ENCODE measurements at regions not wholly inside any gene's neighbourhood (a gene's known extent, or its start where the extent isn't known, plus 50 kb on each side); places are given as distances from the start of the nearest gene placed in this dataset.
"Not testable (repeated sequence)": the region's sequence is repeated elsewhere in the genome, so short reads cannot be mapped to it uniquely, and the experiment has no call there.

- Histone ChIP-seq H3K4me3 (ENCODE audit: low read depth in 1 of 2, low read length in 2 of 2) (no peak overlapping the region), H3K36me3 (ENCODE audit: control insufficient read depth in 1 of 2, insufficient read depth in 2 of 2, low read length in 2 of 2) (no peaks in the 10 kb centered on the region), H3K9me3 (ENCODE audit: control insufficient read depth in 1 of 2, low read length in 2 of 2) (no peaks in the 10 kb centered on the region), H3K27ac (ENCODE audit: low read length) (no peak overlapping the region), H3K27me3 (ENCODE audit: low read depth, low read length) (no peaks in the 10 kb centered on the region), H3K4me1 (ENCODE audit: control insufficient read depth in 1 of 2, insufficient read depth in 2 of 2, low read length in 2 of 2) (no peaks in the 10 kb centered on the region)
Observed at GRCh38 chr14:106513302-106513701, 986.9 kb downstream of the TMEM121 start.

GRCh38 chr14:106518054-106518943 is 991.9 kb downstream of the TMEM121 start:
- H3K27ac ChIP-seq (ENCODE audit: low read length) = no peak overlapping the region
- H3K4me1 ChIP-seq (ENCODE audit: control insufficient read depth in 1 of 2, insufficient read depth in 2 of 2, low read length in 2 of 2) = no peaks in the 10 kb centered on the region
- H3K9me3 ChIP-seq (ENCODE audit: control insufficient read depth in 1 of 2, low read length in 2 of 2) = no peaks in the 10 kb centered on the region
- H3K27me3 ChIP-seq (ENCODE audit: low read depth, low read length) = no peaks in the 10 kb centered on the region
- H3K36me3 ChIP-seq (ENCODE audit: control insufficient read depth in 1 of 2, insufficient read depth in 2 of 2, low read length in 2 of 2) = no peaks in the 10 kb centered on the region
- H3K4me3 ChIP-seq (ENCODE audit: low read depth in 1 of 2, low read length in 2 of 2) = no peak overlapping the region

- not testable (repeated sequence) for H3K36me3 ChIP-seq (ENCODE audit: control insufficient read depth in 1 of 2, insufficient read depth in 2 of 2, low read length in 2 of 2); H3K27me3 ChIP-seq (ENCODE audit: low read depth, low read length)
Observed at GRCh38 chr14:106522118-106522517, 995.7 kb downstream of the TMEM121 start.

GRCh38 chr14:106522990-106523389 is 996.6 kb downstream of the TMEM121 start:
- Histone ChIP-seq H3K27me3 (ENCODE audit: low read depth, low read length) (no peaks in the 10 kb centered on the region), H3K4me1 (ENCODE audit: control insufficient read depth in 1 of 2, insufficient read depth in 2 of 2, low read length in 2 of 2) (no peaks in the 10 kb centered on the region)

More at GRCh38 chr14:106522118-106522517, 995.7 kb downstream of the TMEM121 start:
- not testable (repeated sequence) for H3K4me3 ChIP-seq (ENCODE audit: low read depth in 1 of 2, low read length in 2 of 2); H3K27ac ChIP-seq (ENCODE audit: low read length); H3K4me1 ChIP-seq (ENCODE audit: control insufficient read depth in 1 of 2, insufficient read depth in 2 of 2, low read length in 2 of 2); H3K9me3 ChIP-seq (ENCODE audit: control insufficient read depth in 1 of 2, low read length in 2 of 2)

GRCh38 chr14:106528717-106529116 is 1002.3 kb downstream of the TMEM121 start:
- Histone ChIP-seq H3K27me3 (ENCODE audit: low read depth, low read length) (peaks cover 9% of the 10 kb centered on the region), H3K4me3 (ENCODE audit: low read depth in 1 of 2, low read length in 2 of 2) (no peak overlapping the region), H3K36me3 (ENCODE audit: control insufficient read depth in 1 of 2, insufficient read depth in 2 of 2, low read length in 2 of 2) (no peaks in the 10 kb centered on the region), H3K27ac (ENCODE audit: low read length) (no peak overlapping the region), H3K9me3 (ENCODE audit: control insufficient read depth in 1 of 2, low read length in 2 of 2) (peaks cover 0 to 2% of the 10 kb centered on the region in 2 donors), H3K4me1 (ENCODE audit: control insufficient read depth in 1 of 2, insufficient read depth in 2 of 2, low read length in 2 of 2) (no peaks in the 10 kb centered on the region)

More at GRCh38 chr14:106522990-106523389, 996.6 kb downstream of the TMEM121 start:
- Histone ChIP-seq H3K9me3 (ENCODE audit: control insufficient read depth in 1 of 2, low read length in 2 of 2) (no peaks in the 10 kb centered on the region), H3K27ac (ENCODE audit: low read length) (no peak overlapping the region), H3K4me3 (ENCODE audit: low read depth in 1 of 2, low read length in 2 of 2) (no peak overlapping the region), H3K36me3 (ENCODE audit: control insufficient read depth in 1 of 2, insufficient read depth in 2 of 2, low read length in 2 of 2) (no peaks in the 10 kb centered on the region)

GRCh38 chr14:106530031-106530422 is 1003.6 kb downstream of the TMEM121 start:
- H3K27me3 ChIP-seq (ENCODE audit: low read depth, low read length) = peaks cover 9% of the 10 kb centered on the region
- H3K27ac ChIP-seq (ENCODE audit: low read length) = no peak overlapping the region
- no peaks in the 10 kb centered on the region for H3K4me1 ChIP-seq (ENCODE audit: control insufficient read depth in 1 of 2, insufficient read depth in 2 of 2, low read length in 2 of 2)
- no peak overlapping the region for H3K4me3 ChIP-seq (ENCODE audit: low read depth in 1 of 2, low read length in 2 of 2)
- peaks cover 0 to 2% of the 10 kb centered on the region in 2 donors for H3K9me3 ChIP-seq (ENCODE audit: control insufficient read depth in 1 of 2, low read length in 2 of 2)
- H3K36me3 ChIP-seq (ENCODE audit: control insufficient read depth in 1 of 2, insufficient read depth in 2 of 2, low read length in 2 of 2) = no peaks in the 10 kb centered on the region

- H3K27me3 ChIP-seq (ENCODE audit: low read depth, low read length) = peaks cover 9% of the 10 kb centered on the region
- no peak overlapping the region for H3K4me3 ChIP-seq (ENCODE audit: low read depth in 1 of 2, low read length in 2 of 2)
- H3K27ac ChIP-seq (ENCODE audit: low read length) = no peak overlapping the region
- H3K36me3 ChIP-seq (ENCODE audit: control insufficient read depth in 1 of 2, insufficient read depth in 2 of 2, low read length in 2 of 2) = no peaks in the 10 kb centered on the region
- peaks cover 0 to 2% of the 10 kb centered on the region in 2 donors for H3K9me3 ChIP-seq (ENCODE audit: control insufficient read depth in 1 of 2, low read length in 2 of 2)
- no peaks in the 10 kb centered on the region for H3K4me1 ChIP-seq (ENCODE audit: control insufficient read depth in 1 of 2, insufficient read depth in 2 of 2, low read length in 2 of 2)
Observed at GRCh38 chr14:106530423-106531107, 1004.2 kb downstream of the TMEM121 start.

- H3K36me3 ChIP-seq (ENCODE audit: control insufficient read depth in 1 of 2, insufficient read depth in 2 of 2, low read length in 2 of 2); H3K27me3 ChIP-seq (ENCODE audit: low read depth, low read length); H3K27ac ChIP-seq (ENCODE audit: low read length); H3K4me3 ChIP-seq (ENCODE audit: low read depth in 1 of 2, low read length in 2 of 2); H3K4me1 ChIP-seq (ENCODE audit: control insufficient read depth in 1 of 2, insufficient read depth in 2 of 2, low read length in 2 of 2); H3K9me3 ChIP-seq (ENCODE audit: control insufficient read depth in 1 of 2, low read length in 2 of 2): not testable (repeated sequence)
Observed at GRCh38 chr14:106537597-106537996, 1011.2 kb downstream of the TMEM121 start.

GRCh38 chr14:106538201-106538600 is 1011.8 kb downstream of the TMEM121 start:
- H3K27ac ChIP-seq (ENCODE audit: low read length) = no peak overlapping the region
- no peaks in the 10 kb centered on the region for H3K9me3 ChIP-seq (ENCODE audit: control insufficient read depth in 1 of 2, low read length in 2 of 2)

GRCh38 chr14:106547735-106548434 is 1021.5 kb downstream of the TMEM121 start:
- H3K4me3 ChIP-seq (ENCODE audit: low read depth in 1 of 2, low read length in 2 of 2) = no peak overlapping the region
- peaks cover 0 to 2% of the 10 kb centered on the region in 2 donors for H3K9me3 ChIP-seq (ENCODE audit: control insufficient read depth in 1 of 2, low read length in 2 of 2)
- H3K4me1 ChIP-seq (ENCODE audit: control insufficient read depth in 1 of 2, insufficient read depth in 2 of 2, low read length in 2 of 2) = no peaks in the 10 kb centered on the region
- no peaks in the 10 kb centered on the region for H3K27me3 ChIP-seq (ENCODE audit: low read depth, low read length)
- H3K27ac ChIP-seq (ENCODE audit: low read length) = no peak overlapping the region
- H3K36me3 ChIP-seq (ENCODE audit: control insufficient read depth in 1 of 2, insufficient read depth in 2 of 2, low read length in 2 of 2) = no peaks in the 10 kb centered on the region

More at GRCh38 chr14:106538201-106538600, 1011.8 kb downstream of the TMEM121 start:
- no peak overlapping the region for H3K4me3 ChIP-seq (ENCODE audit: low read depth in 1 of 2, low read length in 2 of 2)
- H3K36me3 ChIP-seq (ENCODE audit: control insufficient read depth in 1 of 2, insufficient read depth in 2 of 2, low read length in 2 of 2) = no peaks in the 10 kb centered on the region
- H3K27me3 ChIP-seq (ENCODE audit: low read depth, low read length) = peaks cover 3% of the 10 kb centered on the region
- no peaks in the 10 kb centered on the region for H3K4me1 ChIP-seq (ENCODE audit: control insufficient read depth in 1 of 2, insufficient read depth in 2 of 2, low read length in 2 of 2)

- Histone ChIP-seq H3K27me3 (ENCODE audit: low read depth, low read length) (no peaks in the 10 kb centered on the region), H3K4me1 (ENCODE audit: control insufficient read depth in 1 of 2, insufficient read depth in 2 of 2, low read length in 2 of 2) (no peaks in the 10 kb centered on the region), H3K27ac (ENCODE audit: low read length) (no peak overlapping the region), H3K9me3 (ENCODE audit: control insufficient read depth in 1 of 2, low read length in 2 of 2) (peaks cover 0 to 4% of the 10 kb centered on the region in 2 donors), H3K36me3 (ENCODE audit: control insufficient read depth in 1 of 2, insufficient read depth in 2 of 2, low read length in 2 of 2) (no peaks in the 10 kb centered on the region), H3K4me3 (ENCODE audit: low read depth in 1 of 2, low read length in 2 of 2) (no peak overlapping the region)
Observed at GRCh38 chr14:106549064-106549463, 1022.7 kb downstream of the TMEM121 start.

All from muscle layer of duodenum (tissue), 2 donors.